Sigmoid colon (tissue), 4 donors: ENCODE measurements at regions not wholly inside any gene's neighbourhood (a gene's known extent, or its start where the extent isn't known, plus 50 kb on each side); places are given as distances from the start of the nearest gene placed in this dataset.

Source experiments
- EP300 ChIP-seq, 4 donors: sonication (generic); formaldehyde crosslinking; IDR thresholded peaks; one replicate each; pipeline ENCODE4 v1.6.1; 2017; ENCODE audit warnings: antibody characterized with exemption in 4 of 4
- TF ChIP-seq, protein P1 (sequence below), 4 experiments: fragments of 450-650 bp in 3 of 4; fragments of 200-600 bp in 1 of 4; IDR thresholded peaks; one replicate each; pipeline ENCODE4 v1.5.1; 2016 to 2019; ENCODE audit warnings: antibody characterized with exemption in 4 of 4, mild to moderate bottlenecking in 3 of 4, moderate library complexity in 2 of 4

DNA sequence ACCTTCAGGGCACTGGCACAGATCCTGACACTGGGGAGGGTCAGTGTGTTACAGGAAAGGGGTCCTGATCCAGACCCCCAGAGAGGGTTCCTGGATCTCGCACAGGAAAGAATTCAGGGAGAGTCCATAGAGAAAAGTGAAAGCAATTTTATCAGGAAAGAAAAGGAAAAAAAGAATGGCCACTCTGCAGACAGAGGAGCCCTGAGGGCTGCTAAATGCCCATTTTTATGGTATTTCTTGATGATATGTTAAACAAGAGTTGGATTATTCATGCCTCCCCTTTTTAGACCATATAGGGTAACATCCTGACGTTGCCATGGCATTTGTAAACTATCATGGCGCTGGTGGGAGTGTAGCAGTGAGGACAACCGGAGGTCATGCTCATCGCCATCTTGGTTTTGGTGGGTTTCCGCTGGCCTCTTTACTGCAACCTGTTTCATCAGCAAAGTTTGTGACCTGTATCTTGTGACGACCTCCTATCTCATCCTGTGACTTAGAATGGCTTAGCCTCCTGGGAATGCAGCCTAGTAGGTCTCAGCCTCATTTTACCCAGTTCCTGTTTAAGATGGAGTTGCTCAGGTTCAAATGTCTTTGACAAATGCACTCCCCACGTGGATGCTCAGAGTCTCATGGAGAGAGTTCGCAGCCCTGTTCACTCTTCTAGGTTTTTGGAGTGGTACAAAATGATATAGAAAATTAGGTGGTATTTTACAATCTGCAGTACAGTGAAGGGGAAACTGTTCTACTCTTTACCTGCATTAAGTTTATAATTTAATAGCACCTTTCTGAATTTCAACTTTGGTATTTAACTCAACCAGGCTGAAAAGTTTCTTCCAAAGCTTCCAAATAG lies 1363.7 kb upstream of the TMEM132C start:
- TF ChIP-seq, protein P1, sequence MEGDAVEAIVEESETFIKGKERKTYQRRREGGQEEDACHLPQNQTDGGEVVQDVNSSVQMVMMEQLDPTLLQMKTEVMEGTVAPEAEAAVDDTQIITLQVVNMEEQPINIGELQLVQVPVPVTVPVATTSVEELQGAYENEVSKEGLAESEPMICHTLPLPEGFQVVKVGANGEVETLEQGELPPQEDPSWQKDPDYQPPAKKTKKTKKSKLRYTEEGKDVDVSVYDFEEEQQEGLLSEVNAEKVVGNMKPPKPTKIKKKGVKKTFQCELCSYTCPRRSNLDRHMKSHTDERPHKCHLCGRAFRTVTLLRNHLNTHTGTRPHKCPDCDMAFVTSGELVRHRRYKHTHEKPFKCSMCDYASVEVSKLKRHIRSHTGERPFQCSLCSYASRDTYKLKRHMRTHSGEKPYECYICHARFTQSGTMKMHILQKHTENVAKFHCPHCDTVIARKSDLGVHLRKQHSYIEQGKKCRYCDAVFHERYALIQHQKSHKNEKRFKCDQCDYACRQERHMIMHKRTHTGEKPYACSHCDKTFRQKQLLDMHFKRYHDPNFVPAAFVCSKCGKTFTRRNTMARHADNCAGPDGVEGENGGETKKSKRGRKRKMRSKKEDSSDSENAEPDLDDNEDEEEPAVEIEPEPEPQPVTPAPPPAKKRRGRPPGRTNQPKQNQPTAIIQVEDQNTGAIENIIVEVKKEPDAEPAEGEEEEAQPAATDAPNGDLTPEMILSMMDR (IDR thresholded peaks at IDR 0.05), result no peak
- no peak for TF ChIP-seq EP300 (IDR thresholded peaks at IDR 0.05)
